Erythroblast (primary cell): ENCODE measurements at regions not wholly inside any gene's neighbourhood (a gene's known extent, or its start where the extent isn't known, plus 50 kb on each side); places are given as distances from the start of the nearest gene placed in this dataset.

Experiments
- GATA1 ChIP-seq: IDR thresholded peaks from 2 replicates; pipeline ENCODE4 v1.6.1; 2011; ENCODE audit warnings: low read depth, mild to moderate bottlenecking, control low read depth, low read length, moderate library complexity
- POLR2A ChIP-seq: IDR thresholded peaks from 2 replicates; pipeline ENCODE4 v1.6.1; 2011; ENCODE audit warnings: mild to moderate bottlenecking, low read length

DNA sequence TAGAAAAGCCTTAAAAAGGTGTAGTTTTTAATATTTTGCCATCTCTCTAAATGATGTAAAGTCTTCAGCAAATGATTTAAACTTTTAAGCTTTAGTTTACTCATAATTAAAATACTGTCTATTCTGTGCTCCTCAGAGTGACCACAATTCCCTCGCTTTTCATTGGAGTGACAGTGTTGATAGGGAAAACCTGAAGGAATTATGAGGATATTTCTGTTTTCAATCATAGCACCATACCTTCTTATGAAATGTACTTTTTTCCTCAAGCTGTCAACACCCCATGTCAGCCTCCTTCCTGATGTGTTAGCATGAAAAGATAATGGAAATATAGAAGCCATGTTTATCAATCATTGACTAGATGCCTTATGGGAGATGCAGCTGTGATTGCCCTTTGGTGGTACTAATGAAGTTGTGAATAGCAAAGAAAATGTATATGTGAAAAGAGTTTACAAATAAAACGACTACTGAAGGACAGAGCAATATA, 145.4 kb upstream of the EYS start:
- TF ChIP-seq POLR2A: no peak
- no peak for TF ChIP-seq GATA1
